ENCODE measurements at regions not wholly inside any gene's neighbourhood (a gene's known extent, or its start where the extent isn't known, plus 50 kb on each side); places are given as distances from the start of the nearest gene placed in this dataset.

DNA sequence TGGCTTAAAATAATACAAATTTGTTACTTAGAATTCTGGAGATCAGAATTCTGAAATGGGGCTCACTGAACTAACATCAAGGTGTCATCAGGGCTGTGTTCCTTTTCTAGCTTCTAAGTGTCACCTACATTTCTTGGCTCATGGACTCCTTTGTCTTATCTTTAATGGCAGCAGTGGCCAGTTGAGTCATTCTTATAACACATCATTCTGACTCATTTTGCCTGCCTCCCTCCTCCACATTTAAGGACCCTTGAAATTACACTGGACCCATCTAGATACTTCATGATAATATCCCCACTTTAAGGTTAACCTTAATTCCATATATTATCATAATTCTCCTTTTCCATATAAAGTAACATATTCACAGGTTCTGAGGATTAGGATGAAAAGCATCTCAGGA lies 215.9 kb downstream of the GUCY2F start:
- TF ChIP-seq, protein P1, sequence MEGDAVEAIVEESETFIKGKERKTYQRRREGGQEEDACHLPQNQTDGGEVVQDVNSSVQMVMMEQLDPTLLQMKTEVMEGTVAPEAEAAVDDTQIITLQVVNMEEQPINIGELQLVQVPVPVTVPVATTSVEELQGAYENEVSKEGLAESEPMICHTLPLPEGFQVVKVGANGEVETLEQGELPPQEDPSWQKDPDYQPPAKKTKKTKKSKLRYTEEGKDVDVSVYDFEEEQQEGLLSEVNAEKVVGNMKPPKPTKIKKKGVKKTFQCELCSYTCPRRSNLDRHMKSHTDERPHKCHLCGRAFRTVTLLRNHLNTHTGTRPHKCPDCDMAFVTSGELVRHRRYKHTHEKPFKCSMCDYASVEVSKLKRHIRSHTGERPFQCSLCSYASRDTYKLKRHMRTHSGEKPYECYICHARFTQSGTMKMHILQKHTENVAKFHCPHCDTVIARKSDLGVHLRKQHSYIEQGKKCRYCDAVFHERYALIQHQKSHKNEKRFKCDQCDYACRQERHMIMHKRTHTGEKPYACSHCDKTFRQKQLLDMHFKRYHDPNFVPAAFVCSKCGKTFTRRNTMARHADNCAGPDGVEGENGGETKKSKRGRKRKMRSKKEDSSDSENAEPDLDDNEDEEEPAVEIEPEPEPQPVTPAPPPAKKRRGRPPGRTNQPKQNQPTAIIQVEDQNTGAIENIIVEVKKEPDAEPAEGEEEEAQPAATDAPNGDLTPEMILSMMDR (IDR thresholded peaks at IDR 0.05; ENCODE audit: insufficient read depth, low read depth, low read length) = no peak
- no peak for TF ChIP-seq EZH2 (IDR thresholded peaks at IDR 0.05; ENCODE audit: insufficient read depth, low read length)
